Neural cell (in vitro differentiated cells): ENCODE measurements at regions not wholly inside any gene's neighbourhood (a gene's known extent, or its start where the extent isn't known, plus 50 kb on each side); places are given as distances from the start of the nearest gene placed in this dataset.
"Not testable (repeated sequence)": the region's sequence is repeated elsewhere in the genome, so short reads cannot be mapped to it uniquely, and the experiment has no call there.

ENCODE experiments used
- H2AFZ ChIP-seq: fragments of 200-600, 300-800 bp; sonication (generic), shearing (Covaris generic); 2 replicates; pipeline ENCODE4 v1.6.0; 2014; ENCODE audit warnings: low read depth, mild to moderate bottlenecking, antibody characterized with exemption, low read length, moderate library complexity
- H3F3A ChIP-seq: fragments of 200-600 bp; shearing (Covaris generic); 2 replicates; pipeline ENCODE4 v1.6.1; 2016; ENCODE audit warnings: mild to moderate bottlenecking, moderate library complexity, mixed read lengths, antibody characterized with exemption, low read length; ENCODE audit not compliant: insufficient read depth, poor library complexity, severe bottlenecking
- H3K27ac ChIP-seq: fragments of 200-600, 300-800 bp; sonication (generic), shearing (Covaris generic); 2 replicates; pipeline ENCODE4 v1.5.1; 2014; ENCODE audit warnings: mild to moderate bottlenecking, low read length, moderate library complexity
- H3K27me3 ChIP-seq: fragments of 300-800, 200-600 bp; sonication (generic), shearing (Covaris generic); 2 replicates; pipeline ENCODE4 v1.6.0; 2014; ENCODE audit warnings: mild to moderate bottlenecking, low read depth, low read length, moderate library complexity; ENCODE audit not compliant: insufficient read depth
- H3K36me3 ChIP-seq: fragments of 300-800, 200-600 bp; sonication (generic), shearing (Covaris generic); 2 replicates; pipeline ENCODE4 v1.5.1; 2014; ENCODE audit warnings: mild to moderate bottlenecking, antibody characterized with exemption, low read length, moderate library complexity; ENCODE audit not compliant: insufficient read depth
- H3K4me2 ChIP-seq: fragments of 300-800, 200-600 bp; sonication (generic), shearing (Covaris generic); 2 replicates; pipeline ENCODE4 v1.6.0; 2014; ENCODE audit warnings: mild to moderate bottlenecking, low read length
- H3K4me3 ChIP-seq: fragments of 300-800, 200-600 bp; sonication (generic), shearing (Covaris generic); 2 replicates; pipeline ENCODE4 v1.5.1; 2014; ENCODE audit warnings: mild to moderate bottlenecking, low read length, moderate library complexity
- H3K79me2 ChIP-seq: fragments of 200-600 bp; shearing (Covaris generic); replicated peaks from 2 replicates; pipeline ENCODE4 v1.6.0; 2014; ENCODE audit warnings: mild to moderate bottlenecking, low read length, moderate library complexity; ENCODE audit not compliant: insufficient read depth
- H3K9ac ChIP-seq: fragments of 300-800, 200-600 bp; sonication (generic), shearing (Covaris generic); 2 replicates; pipeline ENCODE4 v1.6.1; 2016; ENCODE audit warnings: mild to moderate bottlenecking, low read length, mixed read lengths
- H3K9me2 ChIP-seq: fragments of 200-600 bp; shearing (Covaris generic); 2 replicates; pipeline ENCODE4 v1.6.1; 2016; ENCODE audit warnings: mild to moderate bottlenecking, low read length, mixed read lengths; ENCODE audit not compliant: insufficient read depth
- H3K9me3 ChIP-seq: fragments of 200-600, 300-800 bp; sonication (generic), shearing (Covaris generic); 2 replicates; pipeline ENCODE4 v1.6.1; 2016; ENCODE audit warnings: mild to moderate bottlenecking, mixed run types, low read length, moderate library complexity, mixed read lengths
- H4K20me1 ChIP-seq: fragments of 200-600 bp; shearing (Covaris generic); 2 replicates; pipeline ENCODE4 v1.6.1; 2016; ENCODE audit warnings: mild to moderate bottlenecking, mixed run types; ENCODE audit not compliant: insufficient read depth
- EP300 ChIP-seq: fragments of 450-650 bp; conservative IDR thresholded peaks from 2 replicates; pipeline ENCODE4 v1.6.1; 2014; ENCODE audit warnings: antibody characterized with exemption, mild to moderate bottlenecking, moderate library complexity; ENCODE audit not compliant: poor library complexity, severe bottlenecking
- EZH2 ChIP-seq: fragments of 200-600, 300-800 bp; shearing (Covaris generic), sonication (generic); IDR thresholded peaks from 2 replicates; pipeline ENCODE4 v1.6.1; 2014; ENCODE audit warnings: antibody characterized with exemption, low read length, borderline replicate concordance, mild to moderate bottlenecking; ENCODE audit not compliant: insufficient read depth, poor library complexity, severe bottlenecking
- MXI1 ChIP-seq: fragments of 450-650 bp; conservative IDR thresholded peaks from 2 replicates; pipeline ENCODE4 v1.6.1; 2014; ENCODE audit warnings: antibody characterized with exemption, mild to moderate bottlenecking; ENCODE audit not compliant: poor library complexity, severe bottlenecking
- POLR2AphosphoS5 ChIP-seq: IDR thresholded peaks from 2 replicates; pipeline ENCODE4 v1.6.1; 2012
- RAD21 ChIP-seq: fragments of 450-650 bp; conservative IDR thresholded peaks from 2 replicates; pipeline ENCODE4 v1.6.1; 2014; ENCODE audit warnings: antibody characterized with exemption, mild to moderate bottlenecking, moderate library complexity
- REST ChIP-seq: IDR thresholded peaks from 2 replicates; pipeline ENCODE4 v1.6.1; 2012; ENCODE audit warnings: borderline replicate concordance
- SMC3 ChIP-seq: fragments of 450-650 bp; conservative IDR thresholded peaks from 2 replicates; pipeline ENCODE4 v1.6.1; 2014; ENCODE audit warnings: antibody characterized with exemption, mild to moderate bottlenecking, moderate library complexity; ENCODE audit not compliant: poor library complexity
- TAF1 ChIP-seq: IDR thresholded peaks from 2 replicates; pipeline ENCODE4 v1.6.1; 2012; ENCODE audit warnings: low read depth
- TF ChIP-seq, protein P1 (sequence below): fragments of 450-650 bp; IDR thresholded peaks from 2 replicates; pipeline ENCODE4 v1.5.1; 2014; ENCODE audit warnings: antibody characterized with exemption, mild to moderate bottlenecking, moderate library complexity; ENCODE audit not compliant: poor library complexity, severe bottlenecking

DNA sequence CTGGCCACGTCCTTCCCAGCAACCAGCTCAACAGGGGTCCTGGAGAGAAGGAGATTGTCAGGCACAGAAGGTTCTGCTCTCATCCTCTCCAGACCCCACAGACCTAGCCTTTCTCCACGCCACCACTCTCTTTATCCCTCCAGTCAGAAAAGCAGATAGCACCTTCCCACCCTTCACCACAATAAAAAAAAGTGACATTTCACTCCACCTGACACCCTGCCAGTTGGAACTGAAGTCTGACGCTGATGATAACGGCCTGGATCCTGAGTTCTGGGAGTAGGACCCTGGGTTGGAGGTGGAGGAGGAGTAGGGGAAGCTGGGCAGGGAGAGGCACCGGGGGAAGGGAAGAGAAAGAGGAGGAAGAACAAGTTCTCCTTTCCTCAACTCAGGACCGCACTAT is 127.5 kb upstream of the ANO1 start:
- H3F3A ChIP-seq: no peaks in the 10 kb centered on the region
- H3K27ac ChIP-seq: no peak overlapping the region
- H3K9me2 ChIP-seq: no peaks in the 10 kb centered on the region
- no peak for TF ChIP-seq TAF1
- no peak for TF ChIP-seq MXI1
- TF ChIP-seq SMC3: no peak
- TF ChIP-seq EP300: no peak
- TF ChIP-seq REST: no peak
- TF ChIP-seq POLR2AphosphoS5: no peak
- TF ChIP-seq, protein P1, sequence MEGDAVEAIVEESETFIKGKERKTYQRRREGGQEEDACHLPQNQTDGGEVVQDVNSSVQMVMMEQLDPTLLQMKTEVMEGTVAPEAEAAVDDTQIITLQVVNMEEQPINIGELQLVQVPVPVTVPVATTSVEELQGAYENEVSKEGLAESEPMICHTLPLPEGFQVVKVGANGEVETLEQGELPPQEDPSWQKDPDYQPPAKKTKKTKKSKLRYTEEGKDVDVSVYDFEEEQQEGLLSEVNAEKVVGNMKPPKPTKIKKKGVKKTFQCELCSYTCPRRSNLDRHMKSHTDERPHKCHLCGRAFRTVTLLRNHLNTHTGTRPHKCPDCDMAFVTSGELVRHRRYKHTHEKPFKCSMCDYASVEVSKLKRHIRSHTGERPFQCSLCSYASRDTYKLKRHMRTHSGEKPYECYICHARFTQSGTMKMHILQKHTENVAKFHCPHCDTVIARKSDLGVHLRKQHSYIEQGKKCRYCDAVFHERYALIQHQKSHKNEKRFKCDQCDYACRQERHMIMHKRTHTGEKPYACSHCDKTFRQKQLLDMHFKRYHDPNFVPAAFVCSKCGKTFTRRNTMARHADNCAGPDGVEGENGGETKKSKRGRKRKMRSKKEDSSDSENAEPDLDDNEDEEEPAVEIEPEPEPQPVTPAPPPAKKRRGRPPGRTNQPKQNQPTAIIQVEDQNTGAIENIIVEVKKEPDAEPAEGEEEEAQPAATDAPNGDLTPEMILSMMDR: no peak
- TF ChIP-seq EZH2: no peak
- no peak for TF ChIP-seq RAD21
- no peaks in the 10 kb centered on the region for H4K20me1 ChIP-seq
- no peak overlapping the region for H2AFZ ChIP-seq
- H3K79me2 ChIP-seq: no peaks in the 10 kb centered on the region
- H3K9ac ChIP-seq: no peak overlapping the region
- no peak overlapping the region for H3K4me2 ChIP-seq
- H3K4me3 ChIP-seq: no peak overlapping the region
- H3K36me3 ChIP-seq: no peaks in the 10 kb centered on the region
- H3K9me3 ChIP-seq: no peaks in the 10 kb centered on the region
- no peaks in the 10 kb centered on the region for H3K27me3 ChIP-seq

GRCh38 chr11:69951821-69952220 is 126.3 kb upstream of the ANO1 start:
- TF ChIP-seq POLR2AphosphoS5 (no peak), SMC3 (no peak), REST (no peak), MXI1 (no peak)
- TF ChIP-seq, protein P1: no peak
- Histone ChIP-seq H3K27ac (no peak overlapping the region), H3K9me3 (no peaks in the 10 kb centered on the region), H3K9ac (no peak overlapping the region), H3F3A (no peaks in the 10 kb centered on the region), H3K36me3 (no peaks in the 10 kb centered on the region), H3K4me3 (no peak overlapping the region), H4K20me1 (no peaks in the 10 kb centered on the region), H3K79me2 (no peaks in the 10 kb centered on the region), H2AFZ (no peak overlapping the region), H3K4me2 (no peak overlapping the region), H3K27me3 (no peaks in the 10 kb centered on the region), H3K9me2 (no peaks in the 10 kb centered on the region)

DNA sequence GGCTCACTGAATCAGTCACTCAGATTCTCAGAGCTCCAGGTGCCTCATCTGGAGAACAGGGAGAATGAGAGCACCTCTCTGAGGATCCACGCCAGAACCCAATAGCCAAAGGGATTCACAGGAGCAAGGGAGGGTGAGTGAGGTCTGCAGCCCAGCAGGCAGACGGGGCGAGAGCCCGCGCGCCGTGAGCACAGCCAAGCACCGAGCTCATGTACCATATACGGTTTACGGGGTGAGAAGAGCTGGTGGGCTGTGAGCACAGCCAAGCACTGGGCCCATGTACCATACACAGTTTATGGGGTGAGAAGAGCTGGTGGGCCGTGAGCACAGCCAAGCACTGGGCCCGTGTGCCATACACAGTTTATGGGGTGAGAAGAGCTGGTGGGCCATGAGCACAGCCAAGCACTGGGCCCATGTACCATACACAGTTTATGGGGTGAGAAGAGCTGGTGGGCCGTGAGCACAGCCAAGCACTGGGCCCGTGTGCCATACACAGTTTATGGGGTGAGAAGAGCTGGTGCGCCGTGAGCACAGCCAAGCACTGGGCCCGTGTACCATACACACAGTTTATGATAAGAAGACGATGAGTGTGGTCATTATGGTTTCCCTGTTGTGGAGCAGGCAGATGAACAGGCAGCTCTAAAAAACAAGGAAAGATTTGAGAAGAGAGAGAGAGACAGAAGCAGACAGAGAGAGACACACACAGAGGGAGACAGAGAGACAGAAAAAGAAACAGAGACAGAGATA is 125.7 kb upstream of the ANO1 start:
- H3K27ac ChIP-seq, H3K9me2 ChIP-seq, H3K4me3 ChIP-seq, H3K79me2 ChIP-seq, H4K20me1 ChIP-seq, H3K9ac ChIP-seq, H3K36me3 ChIP-seq, H3K4me2 ChIP-seq, H3K9me3 ChIP-seq, H3K27me3 ChIP-seq, H3F3A ChIP-seq, H2AFZ ChIP-seq: not testable (repeated sequence)
